ENCODE measurements at regions not wholly inside any gene's neighbourhood (a gene's known extent, or its start where the extent isn't known, plus 50 kb on each side); places are given as distances from the start of the nearest gene placed in this dataset.

- TF ChIP-seq MAFK (IDR thresholded peaks at IDR 0.05; ENCODE audit: low read depth, low read length) (no peak), RFX5 (IDR thresholded peaks at IDR 0.05; ENCODE audit: borderline replicate concordance, low read depth, low read length) (no peak), EP300 (IDR thresholded peaks at IDR 0.05; ENCODE audit: borderline replicate concordance in 1 of 2, low read depth in 2 of 2, low read length in 2 of 2) (no peak), RNF2 (IDR thresholded peaks at IDR 0.05; ENCODE audit: borderline replicate concordance, low read depth, low read length, missing control alignments, poor library complexity, severe bottlenecking) (no peak), SIN3A (conservative IDR thresholded peaks at IDR 0.05 in 1 of 2, IDR thresholded peaks at IDR 0.05 in 1 of 2; ENCODE audit: low read depth in 1 of 2, low read length in 2 of 2) (no peak), SIRT6 (IDR thresholded peaks at IDR 0.05; ENCODE audit: low read length) (no peak), EZH2 (IDR thresholded peaks at IDR 0.05; ENCODE audit: low read depth, low read length, severe bottlenecking) (no peak), FOSL1 (IDR thresholded peaks at IDR 0.05; ENCODE audit: insufficient read depth, low read depth, low read length) (no peak), ATF2 (IDR thresholded peaks at IDR 0.05; ENCODE audit: low read length) (no peak)
- TF ChIP-seq, protein P1, sequence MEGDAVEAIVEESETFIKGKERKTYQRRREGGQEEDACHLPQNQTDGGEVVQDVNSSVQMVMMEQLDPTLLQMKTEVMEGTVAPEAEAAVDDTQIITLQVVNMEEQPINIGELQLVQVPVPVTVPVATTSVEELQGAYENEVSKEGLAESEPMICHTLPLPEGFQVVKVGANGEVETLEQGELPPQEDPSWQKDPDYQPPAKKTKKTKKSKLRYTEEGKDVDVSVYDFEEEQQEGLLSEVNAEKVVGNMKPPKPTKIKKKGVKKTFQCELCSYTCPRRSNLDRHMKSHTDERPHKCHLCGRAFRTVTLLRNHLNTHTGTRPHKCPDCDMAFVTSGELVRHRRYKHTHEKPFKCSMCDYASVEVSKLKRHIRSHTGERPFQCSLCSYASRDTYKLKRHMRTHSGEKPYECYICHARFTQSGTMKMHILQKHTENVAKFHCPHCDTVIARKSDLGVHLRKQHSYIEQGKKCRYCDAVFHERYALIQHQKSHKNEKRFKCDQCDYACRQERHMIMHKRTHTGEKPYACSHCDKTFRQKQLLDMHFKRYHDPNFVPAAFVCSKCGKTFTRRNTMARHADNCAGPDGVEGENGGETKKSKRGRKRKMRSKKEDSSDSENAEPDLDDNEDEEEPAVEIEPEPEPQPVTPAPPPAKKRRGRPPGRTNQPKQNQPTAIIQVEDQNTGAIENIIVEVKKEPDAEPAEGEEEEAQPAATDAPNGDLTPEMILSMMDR (IDR thresholded peaks at IDR 0.05; ENCODE audit: control extremely low read depth in 1 of 3, insufficient read depth in 1 of 3, low read depth in 1 of 3, low read length in 3 of 3): no peak
These were observed 56.6 kb upstream of the FLT1 start for GRCh38 chr13:28551498-28551895.
